Left lung (tissue), 4 donors: ENCODE measurements at regions not wholly inside any gene's neighbourhood (a gene's known extent, or its start where the extent isn't known, plus 50 kb on each side); places are given as distances from the start of the nearest gene placed in this dataset.

Experiments
- ATAC-seq: fragments of 200-7000 bp; cut with Tn5 transposase; one replicate; pipeline ENCODE4 v1.9.1; 2020; ENCODE audit warnings: moderate library complexity
- DNase-seq, 4 donors: peaks; one replicate each; pipeline ENCODE4 v3.0.0-alpha.2; 2013 to 2020
- H3K27ac ChIP-seq, 2 donors: fragments of 200-600 bp; sonication (generic) in 1 of 2; one replicate each; pipeline versions ENCODE4 v1.5.0 to v1.8.0; 2020 to 2021
- H3K27me3 ChIP-seq, 2 donors: fragments of 200-600 bp; sonication (generic) in 1 of 2; one replicate each; pipeline versions ENCODE4 v1.5.0 to v1.8.0; 2020 to 2021
- H3K36me3 ChIP-seq, 2 donors: fragments of 200-600 bp; sonication (generic) in 1 of 2; one replicate each; pipeline versions ENCODE4 v1.5.0 to v1.8.0; 2020 to 2021
- H3K4me1 ChIP-seq, 2 donors: fragments of 200-600 bp; one replicate each; pipeline ENCODE4 v1.8.0; 2021
- H3K4me3 ChIP-seq, 2 donors: fragments of 200-600 bp; sonication (generic) in 1 of 2; one replicate each; pipeline versions ENCODE4 v1.5.0 to v1.8.0; 2020 to 2021; ENCODE audit warnings: mild to moderate bottlenecking in 1 of 2
- H3K9me3 ChIP-seq, 2 donors: fragments of 200-600 bp; sonication (generic) in 1 of 2; one replicate each; pipeline versions ENCODE4 v1.5.0 to v1.8.0; 2020 to 2021
- CTCF ChIP-seq, 2 donors: fragments of 200-600 bp; sonication (generic) in 1 of 2; IDR thresholded peaks; one replicate each; pipeline versions ENCODE4 v1.5.0 to v1.8.0; 2021; ENCODE audit warnings: antibody characterized with exemption in 2 of 2
- intact Hi-C, 2 donors: fragments of 100-400 bp; cut with DNase I; formaldehyde crosslinking; loops; one replicate each; pipeline versions ENCODE4 v1.11.2 to v1.14.2; 2022
- donor health status: DM: no; HTN: yes; CAD: no.
- donor health status: DM: no; HTN: no; CAD: no.

- no peak for TF ChIP-seq CTCF (IDR thresholded peaks at IDR 0.05)
- Histone ChIP-seq H3K27ac (no peak overlapping the region), H3K4me1 (no peaks in the 10 kb centered on the region), H3K27me3 (no peaks in the 10 kb centered on the region), H3K9me3 (no peaks in the 10 kb centered on the region), H3K4me3 (no peak overlapping the region), H3K36me3 (no peaks in the 10 kb centered on the region)
- DNase-seq = no peak
- no peak for ATAC-seq
- intact Hi-C loops = no loop called here
Measured at GRCh38 chrX:63285375-63285774, 65.8 kb downstream of the SPIN4 start.

GRCh38 chrX:63284659-63285058 is 66.5 kb downstream of the SPIN4 start:
- Histone ChIP-seq H3K27me3 (no peaks in the 10 kb centered on the region), H3K4me3 (no peak overlapping the region), H3K27ac (no peak overlapping the region), H3K9me3 (no peaks in the 10 kb centered on the region), H3K4me1 (no peaks in the 10 kb centered on the region), H3K36me3 (no peaks in the 10 kb centered on the region)
- ATAC-seq (no peak), DNase-seq (no peak)
- TF ChIP-seq CTCF (IDR thresholded peaks at IDR 0.05) = no peak
- intact Hi-C loops = no loop called here

- ATAC-seq (no peak), DNase-seq (no peak)
- Histone ChIP-seq H3K4me3 (no peak overlapping the region), H3K27me3 (no peaks in the 10 kb centered on the region), H3K9me3 (no peaks in the 10 kb centered on the region), H3K27ac (no peak overlapping the region), H3K4me1 (no peaks in the 10 kb centered on the region), H3K36me3 (no peaks in the 10 kb centered on the region)
- TF ChIP-seq CTCF (IDR thresholded peaks at IDR 0.05) = no peak
- intact Hi-C loops = no loop called here
Measured at GRCh38 chrX:63283348-63283747, 67.8 kb downstream of the SPIN4 start.

- Histone ChIP-seq H3K36me3 (no peaks in the 10 kb centered on the region), H3K27me3 (no peaks in the 10 kb centered on the region), H3K27ac (no peak overlapping the region), H3K9me3 (no peaks in the 10 kb centered on the region), H3K4me3 (no peak overlapping the region), H3K4me1 (no peaks in the 10 kb centered on the region)
- no peak for DNase-seq
- TF ChIP-seq CTCF (IDR thresholded peaks at IDR 0.05) = no peak
- no peak for ATAC-seq
- intact Hi-C loops = no loop called here
Measured at GRCh38 chrX:63282828-63283227, 68.3 kb downstream of the SPIN4 start.

GRCh38 chrX:63282077-63282476 is 69.1 kb downstream of the SPIN4 start:
- intact Hi-C loops = no loop called here
- no peak for ATAC-seq
- no peak for DNase-seq
- H3K27ac ChIP-seq = no peak overlapping the region
- H3K4me3 ChIP-seq = no peak overlapping the region
- no peak for TF ChIP-seq CTCF (IDR thresholded peaks at IDR 0.05)
- no peaks in the 10 kb centered on the region for H3K27me3 ChIP-seq
- no peaks in the 10 kb centered on the region for H3K9me3 ChIP-seq
- no peaks in the 10 kb centered on the region for H3K36me3 ChIP-seq
- H3K4me1 ChIP-seq = no peaks in the 10 kb centered on the region
